MCF 10A (cell line): ENCODE measurements at regions not wholly inside any gene's neighbourhood (a gene's known extent, or its start where the extent isn't known, plus 50 kb on each side); places are given as distances from the start of the nearest gene placed in this dataset.

Experiments
- BruUV-seq: library from RNA; stranded (reverse); fragments of 400-500 nt; replicated peaks from 2 replicates; lab custom pipeline; 2021; lab: Mats Ljungman, UMichigan
- CTCF ChIA-PET: fragments of 300-600 bp; sonication (Branson Sonifier 250); formaldehyde crosslinking; extraction: SDS; loops from one replicate; lab custom pipeline; 2021; ENCODE audit warnings: antibody characterized with exemption, inconsistent platforms; lab: Yijun Ruan, JAX
- POLR2A ChIA-PET: fragments of 300-600, 350-650 bp; sonication (Branson Sonifier 250); formaldehyde crosslinking; extraction: SDS; loops from one replicate; lab custom pipeline; 2020; ENCODE audit warnings: antibody characterized with exemption, inconsistent platforms; lab: Yijun Ruan, JAX
- DNase-seq: peaks from one replicate; pipeline ENCODE4 v3.0.0-alpha.2; 2018; ENCODE audit not compliant: unreplicated experiment
- H3K27ac Mint-ChIP-seq: one replicate; pipeline ENCODE4 v1.8.0; 2022; ENCODE audit warnings: mild to moderate bottlenecking, low read depth, mixed read lengths; ENCODE audit not compliant: unreplicated experiment
- H3K27me3 Mint-ChIP-seq: one replicate; pipeline ENCODE4 v1.8.0; 2022; ENCODE audit warnings: mixed read lengths; ENCODE audit not compliant: insufficient read depth, unreplicated experiment
- H3K36me3 Mint-ChIP-seq: one replicate; pipeline ENCODE4 v1.8.0; 2022; ENCODE audit warnings: mild to moderate bottlenecking, moderate library complexity, mixed read lengths; ENCODE audit not compliant: insufficient read depth, unreplicated experiment
- H3K4me1 Mint-ChIP-seq: one replicate; pipeline ENCODE4 v1.8.0; 2022; ENCODE audit warnings: mixed read lengths; ENCODE audit not compliant: insufficient read depth, unreplicated experiment
- H3K4me3 Mint-ChIP-seq: one replicate; pipeline ENCODE4 v1.8.0; 2022; ENCODE audit warnings: mild to moderate bottlenecking, moderate library complexity, mixed read lengths; ENCODE audit not compliant: unreplicated experiment
- H3K9me3 Mint-ChIP-seq: one replicate; pipeline ENCODE4 v1.8.0; 2022; ENCODE audit warnings: mixed read lengths; ENCODE audit not compliant: unreplicated experiment
- CTCF ChIP-seq: fragments of 200-600 bp; IDR thresholded peaks from one replicate; pipeline ENCODE4 v1.8.0; 2022; ENCODE audit warnings: antibody characterized with exemption, mild to moderate bottlenecking; ENCODE audit not compliant: unreplicated experiment
- intact Hi-C: fragments of 100-400 bp; cut with micrococcal nuclease; formaldehyde crosslinking; loops from 2 replicates; pipeline ENCODE4 v1.14.1; 2022

- TF ChIP-seq CTCF = no peak
- no peak overlapping the region for H3K4me3 Mint-ChIP-seq
- no TSS peak for BruUV-seq
These were observed 457.6 kb downstream of the PLK2 start for GRCh38 chr5:58002323-58002722.

DNA sequence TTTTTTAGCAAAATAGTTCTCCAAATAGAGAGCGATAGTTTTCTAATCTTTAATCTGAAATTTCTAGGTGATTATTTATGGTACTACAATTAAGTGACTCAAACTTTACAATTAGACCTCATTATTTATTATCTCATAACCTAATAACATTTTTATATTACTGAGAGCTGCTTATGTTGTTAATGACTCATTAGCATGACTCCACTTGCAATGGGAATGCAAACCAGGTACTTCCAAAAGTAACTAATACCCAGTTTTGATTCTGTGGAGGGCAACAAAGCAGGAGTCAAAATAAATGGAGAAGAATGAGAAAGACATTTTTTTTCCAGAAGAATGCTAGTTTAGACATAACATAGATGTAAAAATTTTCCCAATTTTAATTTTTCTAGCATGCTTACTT is 466.0 kb downstream of the PLK2 start:
- Mint-ChIP-seq H3K36me3 (no peaks in the 10 kb centered on the region), H3K27ac (no peak overlapping the region), H3K4me1 (peaks cover 8% of the 10 kb centered on the region), H3K9me3 (no peaks in the 10 kb centered on the region), H3K4me3 (no peak overlapping the region), H3K27me3 (no peaks in the 10 kb centered on the region)
- DNase-seq = no peak
- POLR2A ChIA-PET = interaction anchor here (0.6 to 1.7 kb wide), 4 partner anchors 31 to 465 kb away, joined by 3 to 7 read pairs (median 3); partner anchors contain the start of gene PLK2
- CTCF ChIA-PET = interaction anchor here (0.8 to 1.3 kb wide), 2 partner anchors 12 to 106 kb away, joined by 3 read pairs; no protein-coding TSS in a partner anchor
- TF ChIP-seq CTCF = no peak
- no TSS peak for BruUV-seq
- intact Hi-C loops = no loop called here

More at GRCh38 chr5:58002323-58002722, 457.6 kb downstream of the PLK2 start:
- H3K27me3 Mint-ChIP-seq = no peaks in the 10 kb centered on the region
- peaks cover 22% of the 10 kb centered on the region for H3K4me1 Mint-ChIP-seq
- intact Hi-C loops = no loop called here
- peak overlapping the region; percentile 36 for H3K27ac Mint-ChIP-seq
- H3K9me3 Mint-ChIP-seq = no peaks in the 10 kb centered on the region
- ChIA-PET CTCF (interaction anchor here (0.6 kb wide), 1 partner anchor 223 kb away, joined by 5 read pairs; no protein-coding TSS in a partner anchor), POLR2A (interaction anchor here (1.0 kb wide), 1 partner anchor 15 kb away, joined by 4 read pairs; no protein-coding TSS in a partner anchor)
- peak; percentile 85 for DNase-seq
- no peaks in the 10 kb centered on the region for H3K36me3 Mint-ChIP-seq

GRCh38 chr5:57989378-57989777 is 470.5 kb downstream of the PLK2 start:
- Mint-ChIP-seq H3K9me3 (no peaks in the 10 kb centered on the region), H3K36me3 (peaks cover 6% of the 10 kb centered on the region), H3K4me3 (no peak overlapping the region), H3K27ac (no peak overlapping the region), H3K4me1 (peaks cover 19% of the 10 kb centered on the region), H3K27me3 (no peaks in the 10 kb centered on the region)
- CTCF ChIA-PET = no interaction called here
- POLR2A ChIA-PET = interaction anchor here (0.6 to 1.4 kb wide), 4 partner anchors 23 to 471 kb away, joined by 3 to 4 read pairs (median 3); partner anchors contain the start of gene PLK2
- TF ChIP-seq CTCF = no peak
- intact Hi-C loops = no loop called here
- peak; percentile 68 for DNase-seq
- BruUV-seq = no TSS peak

DNA sequence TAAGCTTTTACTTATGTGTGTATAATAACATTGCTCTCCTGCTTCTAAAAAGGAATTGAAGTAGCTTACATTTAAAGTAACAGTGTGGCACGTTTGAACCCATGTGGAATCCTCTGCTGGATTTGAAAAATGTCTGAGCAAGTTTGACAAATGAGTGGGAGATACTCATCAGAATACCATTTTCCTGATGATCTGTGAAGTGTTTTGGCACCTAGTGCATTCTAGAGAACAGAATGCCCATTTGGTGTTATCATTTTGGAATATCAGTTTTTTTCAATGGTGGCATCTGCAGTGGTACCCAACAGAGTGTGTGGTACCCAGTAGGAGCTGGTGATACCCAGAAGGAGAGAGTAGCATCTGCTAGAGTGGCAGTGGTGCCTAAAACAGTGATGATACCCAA is 471.1 kb downstream of the PLK2 start:
- peaks cover 19% of the 10 kb centered on the region for H3K4me1 Mint-ChIP-seq
- intact Hi-C loops = no loop called here

More for the DNA sequence above, 471.1 kb downstream of the PLK2 start:
- DNase-seq = no peak
- ChIA-PET POLR2A (interaction anchor here (0.6 to 1.4 kb wide), 4 partner anchors 133 to 471 kb away, joined by 3 to 6 read pairs (median 4); partner anchors contain the start of gene PLK2), CTCF (no interaction called here)
- H3K36me3 Mint-ChIP-seq = peaks cover 6% of the 10 kb centered on the region
- H3K27me3 Mint-ChIP-seq = no peaks in the 10 kb centered on the region
- no peak overlapping the region for H3K27ac Mint-ChIP-seq
- no peak for TF ChIP-seq CTCF
- H3K4me3 Mint-ChIP-seq = no peak overlapping the region
- H3K9me3 Mint-ChIP-seq = no peaks in the 10 kb centered on the region
- BruUV-seq = no TSS peak
